ENCODE measurements at regions not wholly inside any gene's neighbourhood (a gene's known extent, or its start where the extent isn't known, plus 50 kb on each side); places are given as distances from the start of the nearest gene placed in this dataset.
"Not testable (repeated sequence)": the region's sequence is repeated elsewhere in the genome, so short reads cannot be mapped to it uniquely, and the experiment has no call there.

DNA sequence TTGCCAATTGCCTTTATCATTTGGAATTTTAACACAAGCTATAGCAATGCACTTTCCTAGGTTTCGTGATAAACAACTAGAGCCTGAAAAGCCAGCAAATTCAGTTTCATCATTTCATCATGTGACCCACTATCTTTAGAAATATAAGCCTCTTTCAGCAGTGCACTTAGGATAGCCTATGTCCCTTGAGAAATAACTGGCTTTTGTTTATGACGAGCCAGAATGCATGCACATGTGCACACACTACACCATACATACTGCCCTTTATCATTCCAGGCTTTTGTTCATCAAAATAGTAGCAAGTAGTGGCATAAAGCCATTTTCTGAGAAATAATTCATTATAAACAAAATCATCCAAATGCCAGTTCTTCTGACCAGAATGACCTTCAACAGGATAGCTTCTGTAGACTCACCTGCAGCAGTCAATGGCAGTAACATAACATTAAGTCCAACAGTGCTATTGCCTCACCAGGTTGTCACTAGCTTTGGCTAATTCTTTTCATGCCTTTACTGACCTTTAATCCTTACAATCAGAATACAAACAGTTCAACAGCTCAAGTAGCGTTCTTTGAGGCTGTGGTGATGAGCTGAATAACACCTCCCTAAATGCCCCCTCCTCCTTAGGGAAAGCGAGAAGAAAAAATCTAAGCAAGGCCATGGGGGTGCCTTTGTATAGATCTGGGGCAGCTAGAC is 132.3 kb upstream of the SMARCA2 start:
- intact Hi-C loops (cut with DNase I): no loop called here
- Histone ChIP-seq H3K36me3 (ENCODE audit: insufficient read depth in 1 of 2, low read depth in 1 of 2) (no peaks in the 10 kb centered on the region), H3K27ac (no peak overlapping the region), H3K4me3 (no peak overlapping the region), H3K4me1 (no peaks in the 10 kb centered on the region), H3K27me3 (ENCODE audit: insufficient read depth in 3 of 3, low read length in 2 of 3) (no peaks in the 10 kb centered on the region), H3K9me3 (no peaks in the 10 kb centered on the region)
- 74 to 77% (median 77%) methylated on average over 4 of the region's 4 CpGs for WGBS, 3 donors
- DNase-seq: no peak
- TF ChIP-seq CTCF (IDR thresholded peaks at IDR 0.05): no peak
- no peak for ATAC-seq

DNA sequence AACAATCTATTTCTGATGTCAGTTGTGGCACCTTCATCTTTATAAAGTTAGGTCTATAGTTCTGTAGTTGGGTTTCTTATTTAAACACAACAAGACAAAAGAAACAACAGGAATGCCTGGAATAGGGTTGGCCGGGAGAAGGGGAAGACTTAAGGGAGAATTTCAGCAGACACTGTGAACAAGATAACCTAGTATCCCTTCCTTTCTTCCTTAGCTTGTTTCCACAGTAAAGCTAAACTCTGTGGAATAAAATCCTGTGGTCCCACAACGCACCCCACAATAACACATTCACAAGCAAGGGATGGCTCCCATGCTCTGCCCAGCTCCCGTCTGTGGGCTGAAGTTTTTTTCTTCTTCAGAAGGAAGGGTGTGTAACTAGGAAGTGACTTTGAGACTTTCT is 124.9 kb upstream of the SMARCA2 start:
- H3K4me3 ChIP-seq: no peak overlapping the region
- no peaks in the 10 kb centered on the region for H3K4me1 ChIP-seq
- H3K27me3 ChIP-seq (ENCODE audit: insufficient read depth in 3 of 3, low read length in 2 of 3): no peaks in the 10 kb centered on the region
- no peaks in the 10 kb centered on the region for H3K9me3 ChIP-seq
- no peak for ATAC-seq
- intact Hi-C loops (cut with DNase I): no loop called here
- TF ChIP-seq CTCF (IDR thresholded peaks at IDR 0.05): no peak
- no peaks in the 10 kb centered on the region for H3K36me3 ChIP-seq (ENCODE audit: insufficient read depth in 1 of 2, low read depth in 1 of 2)
- no peak overlapping the region for H3K27ac ChIP-seq
- 65 to 87% (median 83%) methylated on average over 3 of the region's 3 CpGs for WGBS, 3 donors
- DNase-seq: no peak

DNA sequence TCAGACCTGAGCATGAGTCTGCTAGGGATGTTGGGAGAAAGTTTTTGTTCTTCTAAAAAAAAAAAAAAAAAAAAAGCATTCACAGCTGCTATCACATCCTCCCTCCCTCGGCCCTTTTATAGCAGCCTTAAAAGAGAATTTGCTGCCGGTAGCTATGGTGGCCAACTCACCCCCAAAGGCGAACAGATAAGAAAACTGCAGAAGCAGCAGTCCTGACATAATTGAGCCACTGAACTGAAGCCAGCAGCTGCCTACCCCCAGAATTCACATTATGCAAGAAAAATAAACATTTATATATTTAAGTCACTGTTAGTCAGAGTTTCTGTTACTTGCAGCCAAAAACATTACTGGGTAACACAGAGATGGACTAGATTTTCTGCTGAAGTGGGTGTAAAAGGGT is 124.3 kb upstream of the SMARCA2 start:
- Histone ChIP-seq H3K4me3 (no peak overlapping the region), H3K27me3 (ENCODE audit: insufficient read depth in 3 of 3, low read length in 2 of 3) (no peaks in the 10 kb centered on the region), H3K36me3 (ENCODE audit: insufficient read depth in 1 of 2, low read depth in 1 of 2) (no peaks in the 10 kb centered on the region), H3K9me3 (no peaks in the 10 kb centered on the region), H3K4me1 (no peaks in the 10 kb centered on the region), H3K27ac (no peak overlapping the region)
- intact Hi-C loops (cut with DNase I): no loop called here
- DNase-seq (no peak), ATAC-seq (no peak)
- WGBS, 3 donors: 56 to 59% (median 58%) methylated on average over 3 of the region's 3 CpGs
- TF ChIP-seq CTCF (IDR thresholded peaks at IDR 0.05): no peak

GRCh38 chr9:1903080-1903704 is 112.0 kb upstream of the SMARCA2 start:
- H3K4me1 ChIP-seq; H3K4me3 ChIP-seq; H3K27ac ChIP-seq; DNase-seq; H3K27me3 ChIP-seq (ENCODE audit: insufficient read depth in 3 of 3, low read length in 2 of 3); ATAC-seq; H3K36me3 ChIP-seq (ENCODE audit: insufficient read depth in 1 of 2, low read depth in 1 of 2); intact Hi-C loops (cut with DNase I): not testable (repeated sequence)
- peaks cover 10% of the 10 kb centered on the region for H3K9me3 ChIP-seq
- 77 to 94% (median 86%) methylated on average over 6 of the region's 6 CpGs for WGBS, 3 donors

DNA sequence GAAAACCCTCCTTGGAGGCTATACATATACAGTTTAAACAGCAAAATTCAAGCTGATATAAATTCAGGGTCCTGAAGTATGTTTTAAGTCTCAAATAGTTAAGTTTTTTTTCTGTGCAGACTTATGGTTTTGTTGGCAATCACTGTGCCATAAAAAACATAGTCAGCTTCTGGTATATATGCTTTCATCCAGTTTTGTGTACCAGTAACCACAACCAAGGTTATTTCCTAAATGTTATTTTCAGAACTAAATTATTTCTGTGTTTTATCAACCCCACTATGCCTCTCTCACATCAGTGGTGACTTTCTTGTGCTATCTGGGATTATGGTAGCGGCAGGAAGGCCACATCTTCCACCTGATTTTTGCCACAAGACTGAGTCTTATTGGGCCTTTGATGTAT is 107.7 kb upstream of the SMARCA2 start:
- no peak overlapping the region for H3K27ac ChIP-seq
- peaks cover 9% of the 10 kb centered on the region for H3K9me3 ChIP-seq
- ATAC-seq: no peak
- no peak for TF ChIP-seq CTCF (IDR thresholded peaks at IDR 0.05)
- no peak for DNase-seq
- no peaks in the 10 kb centered on the region for H3K4me1 ChIP-seq
- WGBS, 3 donors: 94 to 100% (median 100%) methylated on average over 1 of the region's 1 CpG
- intact Hi-C loops (cut with DNase I): no loop called here
- no peaks in the 10 kb centered on the region for H3K27me3 ChIP-seq (ENCODE audit: insufficient read depth in 3 of 3, low read length in 2 of 3)
- H3K36me3 ChIP-seq (ENCODE audit: insufficient read depth in 1 of 2, low read depth in 1 of 2): no peaks in the 10 kb centered on the region
- no peak overlapping the region for H3K4me3 ChIP-seq
